ENCODE measurements at regions not wholly inside any gene's neighbourhood (a gene's known extent, or its start where the extent isn't known, plus 50 kb on each side); places are given as distances from the start of the nearest gene placed in this dataset.
"Not testable (repeated sequence)": the region's sequence is repeated elsewhere in the genome, so short reads cannot be mapped to it uniquely, and the experiment has no call there.

- Histone ChIP-seq H3K27me3 (ENCODE audit: insufficient read depth, low read length) (no peaks in the 10 kb centered on the region), H3K79me2 (ENCODE audit: insufficient read depth, low read length) (no peaks in the 10 kb centered on the region)
- TF ChIP-seq EZH2 (IDR thresholded peaks at IDR 0.05; ENCODE audit: borderline replicate concordance, low read length) (no peak), CTCF (IDR thresholded peaks at IDR 0.05; ENCODE audit: low read length) (no peak)
Observed at GRCh38 chrX:125219852-125220251, 99.8 kb upstream of the TEX13C start.

GRCh38 chrX:125236955-125237354 lies 82.7 kb upstream of the TEX13C start:
- H3K27ac ChIP-seq (ENCODE audit: low read depth, low read length, poor library complexity, severe bottlenecking), result no peak overlapping the region
- no peaks in the 10 kb centered on the region for H3K9me2 ChIP-seq (ENCODE audit: low read depth, low read length)
- H3K4me2 ChIP-seq (ENCODE audit: low read length), result no peak overlapping the region
- H2AFZ ChIP-seq (ENCODE audit: low read length), result no peak overlapping the region
- no peaks in the 10 kb centered on the region for H3K4me1 ChIP-seq (ENCODE audit: insufficient read depth, low read length, severe bottlenecking)
- no peaks in the 10 kb centered on the region for H3K79me2 ChIP-seq (ENCODE audit: insufficient read depth, low read length)
- H3K36me3 ChIP-seq (ENCODE audit: insufficient read depth, low read length), result no peaks in the 10 kb centered on the region
- H3K27me3 ChIP-seq (ENCODE audit: insufficient read depth, low read length), result no peaks in the 10 kb centered on the region
- no peak overlapping the region for H3K9ac ChIP-seq (ENCODE audit: low read length)
- no peak overlapping the region for H3K4me3 ChIP-seq (ENCODE audit: low read depth, low read length, poor library complexity, severe bottlenecking)
- TF ChIP-seq CTCF (IDR thresholded peaks at IDR 0.05; ENCODE audit: low read length) (no peak), EZH2 (IDR thresholded peaks at IDR 0.05; ENCODE audit: borderline replicate concordance, low read length) (no peak)
- H3K9me3 ChIP-seq (ENCODE audit: low read length), result no peaks in the 10 kb centered on the region
- H3F3A ChIP-seq (ENCODE audit: insufficient read depth, low read length), result no peaks in the 10 kb centered on the region
- H4K20me1 ChIP-seq (ENCODE audit: insufficient read depth, low read length), result no peaks in the 10 kb centered on the region

More at GRCh38 chrX:125219852-125220251, 99.8 kb upstream of the TEX13C start:
- Histone ChIP-seq H3K27ac (ENCODE audit: low read depth, low read length, poor library complexity, severe bottlenecking) (no peak overlapping the region), H3K9me2 (ENCODE audit: low read depth, low read length) (no peaks in the 10 kb centered on the region), H3F3A (ENCODE audit: insufficient read depth, low read length) (no peaks in the 10 kb centered on the region), H3K4me3 (ENCODE audit: low read depth, low read length, poor library complexity, severe bottlenecking) (no peak overlapping the region), H3K4me1 (ENCODE audit: insufficient read depth, low read length, severe bottlenecking) (no peaks in the 10 kb centered on the region), H3K9me3 (ENCODE audit: low read length) (no peaks in the 10 kb centered on the region), H4K20me1 (ENCODE audit: insufficient read depth, low read length) (no peaks in the 10 kb centered on the region), H3K36me3 (ENCODE audit: insufficient read depth, low read length) (no peaks in the 10 kb centered on the region), H2AFZ (ENCODE audit: low read length) (no peak overlapping the region), H3K9ac (ENCODE audit: low read length) (no peak overlapping the region), H3K4me2 (ENCODE audit: low read length) (no peak overlapping the region)

GRCh38 chrX:125248931-125249330 lies 70.7 kb upstream of the TEX13C start:
- H3K4me1 ChIP-seq (ENCODE audit: insufficient read depth, low read length, severe bottlenecking), result no peaks in the 10 kb centered on the region
- H3K79me2 ChIP-seq (ENCODE audit: insufficient read depth, low read length), result no peaks in the 10 kb centered on the region
- no peak overlapping the region for H3K9ac ChIP-seq (ENCODE audit: low read length)
- no peaks in the 10 kb centered on the region for H3K9me3 ChIP-seq (ENCODE audit: low read length)
- H4K20me1 ChIP-seq (ENCODE audit: insufficient read depth, low read length), result no peaks in the 10 kb centered on the region
- no peak overlapping the region for H3K4me3 ChIP-seq (ENCODE audit: low read depth, low read length, poor library complexity, severe bottlenecking)
- H3K36me3 ChIP-seq (ENCODE audit: insufficient read depth, low read length), result no peaks in the 10 kb centered on the region
- no peak for TF ChIP-seq EZH2 (IDR thresholded peaks at IDR 0.05; ENCODE audit: borderline replicate concordance, low read length)
- TF ChIP-seq CTCF (IDR thresholded peaks at IDR 0.05; ENCODE audit: low read length), result no peak
- H3K9me2 ChIP-seq (ENCODE audit: low read depth, low read length), result no peaks in the 10 kb centered on the region
- no peaks in the 10 kb centered on the region for H3F3A ChIP-seq (ENCODE audit: insufficient read depth, low read length)
- H3K27ac ChIP-seq (ENCODE audit: low read depth, low read length, poor library complexity, severe bottlenecking), result no peak overlapping the region
- no peak overlapping the region for H3K4me2 ChIP-seq (ENCODE audit: low read length)
- no peaks in the 10 kb centered on the region for H3K27me3 ChIP-seq (ENCODE audit: insufficient read depth, low read length)
- no peak overlapping the region for H2AFZ ChIP-seq (ENCODE audit: low read length)

GRCh38 chrX:125255759-125256158 lies 63.9 kb upstream of the TEX13C start:
- not testable (repeated sequence) for H3K9me3 ChIP-seq (ENCODE audit: low read length); H3K79me2 ChIP-seq (ENCODE audit: insufficient read depth, low read length); H3K4me1 ChIP-seq (ENCODE audit: insufficient read depth, low read length, severe bottlenecking); H2AFZ ChIP-seq (ENCODE audit: low read length); H3K9ac ChIP-seq (ENCODE audit: low read length); H4K20me1 ChIP-seq (ENCODE audit: insufficient read depth, low read length); H3K36me3 ChIP-seq (ENCODE audit: insufficient read depth, low read length); H3K27ac ChIP-seq (ENCODE audit: low read depth, low read length, poor library complexity, severe bottlenecking); H3K4me2 ChIP-seq (ENCODE audit: low read length); H3K27me3 ChIP-seq (ENCODE audit: insufficient read depth, low read length); H3K4me3 ChIP-seq (ENCODE audit: low read depth, low read length, poor library complexity, severe bottlenecking); H3K9me2 ChIP-seq (ENCODE audit: low read depth, low read length); H3F3A ChIP-seq (ENCODE audit: insufficient read depth, low read length)
